DMS53 treated with DMSO at 0.1 percent for 48 hours (cell line): ENCODE measurements at regions not wholly inside any gene's neighbourhood (a gene's known extent, or its start where the extent isn't known, plus 50 kb on each side); places are given as distances from the start of the nearest gene placed in this dataset.
"Not testable (repeated sequence)": the region's sequence is repeated elsewhere in the genome, so short reads cannot be mapped to it uniquely, and the experiment has no call there.

Experiments used
- DNase-seq: peaks from one replicate; lab custom pipeline; 2025; ENCODE audit not compliant: unreplicated experiment; lab: John Stamatoyannopoulos, UW

GRCh38 chr1:19591482-19592091 lies 52.5 kb upstream of the NBL1 start:
- DNase-seq = no peak

- no peak for DNase-seq
These were observed 58.6 kb upstream of the NBL1 start for GRCh38 chr1:19585507-19585906.

GRCh38 chr1:19582318-19582717 lies 61.8 kb upstream of the NBL1 start:
- peak; percentile 43 for DNase-seq

- DNase-seq = no peak
These were observed 62.7 kb upstream of the NBL1 start for GRCh38 chr1:19581381-19581780.

- no peak for DNase-seq
These were observed 66.5 kb upstream of the NBL1 start for GRCh38 chr1:19577561-19577960.

GRCh38 chr1:19577036-19577435 lies 67.1 kb upstream of the NBL1 start:
- no peak for DNase-seq

DNA sequence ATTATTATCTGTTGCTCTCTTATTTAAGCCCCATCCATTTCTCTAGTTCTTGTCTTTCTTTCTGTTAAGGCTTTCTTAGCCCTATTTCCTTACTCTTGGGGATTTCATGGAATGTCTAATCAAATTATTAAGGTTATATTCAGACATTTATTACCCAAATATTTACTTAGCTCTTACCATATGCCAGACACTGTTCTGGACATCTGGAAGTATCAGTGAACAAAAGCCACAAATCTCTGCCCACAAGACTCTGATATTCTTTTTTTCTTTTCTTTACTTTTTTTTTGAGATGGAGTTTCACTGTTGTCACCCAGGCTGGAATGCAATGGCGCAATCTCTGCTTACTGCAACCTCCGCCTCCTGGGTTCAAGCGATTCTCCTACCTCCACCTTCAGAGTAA lies 74.3 kb upstream of the NBL1 start:
- no peak for DNase-seq

DNA sequence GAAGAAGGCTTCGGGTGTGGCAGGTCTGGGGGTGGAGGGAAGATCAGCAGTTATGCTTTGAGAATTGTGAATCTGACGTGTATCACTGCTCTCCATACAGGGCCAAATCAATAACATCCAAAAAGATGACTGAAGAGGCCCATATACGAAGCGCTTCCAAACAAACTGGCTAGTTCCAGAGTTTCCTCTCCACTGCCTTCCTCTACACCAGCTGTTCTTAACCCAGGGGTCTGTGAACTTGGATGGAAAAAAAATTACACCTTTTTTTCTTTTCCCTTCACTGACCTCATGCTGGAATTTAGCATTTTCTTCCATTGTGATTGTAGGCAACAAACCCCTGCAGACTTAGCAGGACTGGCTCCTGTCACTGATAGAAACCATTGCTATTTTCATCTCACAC lies 77.1 kb upstream of the NBL1 start:
- DNase-seq = no peak

- no peak for DNase-seq
These were observed 79.0 kb upstream of the CAPZB start for GRCh38 chr1:19564366-19564765.

DNA sequence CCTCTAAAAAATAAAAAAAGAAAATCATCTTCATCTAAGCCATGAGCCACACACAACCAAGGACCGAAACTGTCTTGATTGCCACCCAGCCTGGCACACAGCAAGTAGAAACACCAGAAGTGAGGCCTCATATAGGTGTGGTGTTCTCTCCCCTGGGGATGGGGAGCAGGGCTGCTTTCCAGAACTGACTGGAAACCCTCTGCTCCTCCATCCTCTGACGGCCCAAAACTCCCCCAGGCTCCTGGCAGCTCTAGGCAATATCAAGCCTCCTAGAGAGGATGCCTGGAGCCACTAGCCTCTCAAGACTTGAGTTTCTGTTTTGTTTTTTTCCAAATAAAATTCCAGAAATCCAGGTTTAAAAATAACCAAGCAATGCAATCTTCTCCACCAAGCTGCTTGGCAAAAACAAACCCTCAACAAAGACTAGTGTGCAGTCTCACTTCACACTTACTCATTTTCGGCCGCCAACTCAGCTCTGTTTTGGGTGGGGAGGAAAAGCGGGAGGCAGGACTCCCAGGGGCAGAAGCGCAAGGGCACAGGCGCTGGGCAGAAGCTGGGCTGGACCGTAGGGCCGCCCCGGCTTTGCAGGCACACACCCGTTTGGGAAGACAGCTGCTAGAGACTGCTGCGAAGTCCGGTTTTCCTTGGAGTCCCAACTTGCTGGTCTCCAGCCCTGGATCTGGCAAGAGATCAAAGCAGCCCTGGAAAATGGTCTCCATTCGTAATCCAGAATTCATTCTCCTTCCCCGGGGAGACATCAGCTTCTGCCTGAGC lies 78.2 kb upstream of the CAPZB start:
- DNase-seq = no peak

GRCh38 chr1:19562847-19563246 lies 77.5 kb upstream of the CAPZB start:
- no peak for DNase-seq

DNA sequence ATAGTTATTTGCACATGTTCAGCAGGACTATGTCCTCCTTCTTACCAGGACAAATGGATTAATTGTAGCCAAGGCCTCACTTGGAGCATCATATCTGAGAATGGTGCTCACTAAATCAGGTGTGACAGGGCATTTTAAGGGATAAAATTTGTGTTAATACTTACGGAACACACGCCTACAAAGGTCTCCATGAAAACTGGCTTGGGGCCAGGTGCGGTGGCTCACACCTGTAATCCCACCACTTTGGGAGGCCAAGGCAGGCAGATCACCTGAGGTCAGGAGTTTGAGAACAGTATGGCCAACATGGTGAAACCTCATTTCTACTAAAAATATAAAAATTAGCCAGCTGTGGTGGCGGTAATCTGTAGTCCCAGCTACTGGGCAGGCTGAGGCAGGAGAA lies 75.1 kb upstream of the CAPZB start:
- no peak for DNase-seq

- DNase-seq = no peak
These were observed 74.3 kb upstream of the CAPZB start for GRCh38 chr1:19559641-19560040.

DNA sequence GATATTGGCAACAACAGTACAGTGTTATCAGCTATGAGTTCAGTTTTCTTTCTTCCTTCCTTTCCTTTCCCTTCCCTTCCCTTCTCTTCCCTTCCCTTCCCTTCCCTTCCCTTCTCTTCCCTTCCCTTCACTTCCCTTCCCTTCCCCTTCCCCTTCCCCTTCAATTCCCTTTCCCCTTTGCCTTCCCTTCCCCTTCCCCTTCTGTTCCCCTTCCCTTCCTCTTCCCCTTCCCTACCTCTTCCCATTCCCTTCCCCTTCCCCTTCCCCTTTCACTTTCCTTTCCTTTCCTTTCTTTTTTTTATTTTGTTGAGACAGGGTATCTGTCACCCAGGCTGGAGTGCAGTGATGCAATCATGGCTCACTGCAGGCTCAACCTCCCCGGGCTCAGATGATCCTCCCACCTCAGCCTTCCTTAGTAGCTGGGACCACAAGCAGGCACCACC lies 72.3 kb upstream of the CAPZB start:
- DNase-seq = no peak

GRCh38 chr1:19554090-19554489 lies 68.8 kb upstream of the CAPZB start:
- no peak for DNase-seq

- no peak for DNase-seq
These were observed 67.1 kb upstream of the CAPZB start for GRCh38 chr1:19552291-19553010.

DNA sequence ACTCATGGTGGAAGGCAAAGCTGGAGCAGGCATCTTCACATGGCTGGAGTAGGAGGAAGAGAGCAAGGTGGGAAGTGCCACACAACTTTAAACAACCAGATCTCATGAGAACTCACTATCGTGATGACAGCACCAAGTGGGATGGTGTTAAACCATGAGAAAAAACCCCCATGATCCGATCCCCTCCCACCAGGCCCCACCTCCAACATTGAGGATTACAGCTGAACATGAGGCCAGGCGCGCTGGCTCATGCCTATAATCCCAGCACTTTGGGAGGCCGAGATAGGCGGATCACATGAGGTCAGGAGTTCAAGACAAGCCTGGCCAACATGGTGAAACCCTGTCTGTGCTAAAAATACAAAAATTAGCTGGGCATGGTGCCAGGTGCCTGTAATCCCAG lies 66.5 kb upstream of the CAPZB start:
- not testable (repeated sequence) for DNase-seq

DNA sequence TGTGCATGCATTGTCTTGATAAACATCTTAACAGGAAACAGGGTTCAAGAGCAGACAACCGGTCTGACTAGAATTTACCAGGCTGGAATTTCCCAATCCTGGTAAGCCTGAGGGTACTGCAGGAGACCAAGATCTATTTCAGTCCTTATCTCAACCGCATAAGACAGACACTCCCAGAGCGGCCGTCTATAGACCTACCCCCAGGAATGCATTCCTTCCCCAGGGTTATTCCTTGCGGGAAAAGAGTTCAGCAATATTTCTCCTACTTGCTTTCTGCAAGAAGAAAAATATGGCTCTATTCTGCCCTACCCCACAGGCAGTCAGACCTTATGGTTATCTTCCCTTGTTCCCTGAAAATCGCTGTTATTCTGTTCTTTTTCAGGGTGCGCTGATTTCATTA lies 65.1 kb upstream of the CAPZB start:
- not testable (repeated sequence) for DNase-seq

- DNase-seq = peak; percentile 87
These were observed 62.5 kb upstream of the CAPZB start for GRCh38 chr1:19547814-19548213.

- DNase-seq = no peak
These were observed 51.2 kb upstream of the CAPZB start for GRCh38 chr1:19536519-19536918.

GRCh38 chr1:19535214-19535613 lies 49.9 kb upstream of the CAPZB start:
- no peak for DNase-seq
